Hematopoietic multipotent progenitor cell treated with erythropoietin and hydrocortisone succinate and interleukin-3 and kit ligand, for 15 days (in vitro differentiated cells): ENCODE measurements at regions not wholly inside any gene's neighbourhood (a gene's known extent, or its start where the extent isn't known, plus 50 kb on each side); places are given as distances from the start of the nearest gene placed in this dataset.

Source experiments
- DNase-seq: peaks from one replicate; pipeline ENCODE4 v3.0.0-alpha.2; 2015; ENCODE audit warnings: low spot score

DNA sequence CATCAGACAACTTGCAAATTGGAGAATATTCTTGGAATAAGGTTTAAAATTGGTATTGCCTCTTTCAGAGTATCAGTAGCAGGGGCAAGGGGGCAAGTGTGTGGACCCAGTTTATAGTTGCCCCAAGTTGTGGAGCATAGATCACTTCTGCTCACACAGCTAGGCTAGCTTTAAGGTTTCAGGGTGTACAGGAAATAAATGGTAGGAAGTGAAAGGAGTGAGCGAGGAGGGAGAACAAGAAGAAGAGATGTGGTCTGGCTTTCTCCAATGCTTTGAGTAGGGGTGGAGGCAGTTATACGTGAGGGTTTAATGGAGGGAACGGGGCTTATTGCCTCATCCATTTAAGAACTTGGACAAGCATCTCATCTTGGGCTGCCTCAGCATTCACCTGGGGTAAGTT is 290.0 kb upstream of the CFAP20DC start:
- no peak for DNase-seq

DNA sequence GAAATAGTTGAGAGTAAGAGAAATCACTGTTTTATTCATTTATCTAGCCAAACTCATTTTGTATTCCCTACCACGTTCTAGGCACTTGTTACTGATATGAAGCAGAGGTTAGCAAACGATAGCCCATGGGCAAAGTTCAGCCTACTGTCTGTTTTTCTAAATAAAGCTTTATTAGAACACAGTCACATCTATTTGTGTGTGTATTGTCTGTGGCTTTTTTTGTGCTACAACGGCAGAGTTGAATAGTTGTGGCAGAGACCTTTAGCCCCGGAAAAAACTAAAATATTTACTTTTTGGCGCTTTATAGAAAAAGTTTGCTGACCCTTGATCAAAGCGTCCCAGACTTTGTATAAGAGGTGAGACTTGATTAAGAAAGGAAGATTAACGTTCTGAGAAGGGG is 289.1 kb upstream of the CFAP20DC start:
- no peak for DNase-seq

DNA sequence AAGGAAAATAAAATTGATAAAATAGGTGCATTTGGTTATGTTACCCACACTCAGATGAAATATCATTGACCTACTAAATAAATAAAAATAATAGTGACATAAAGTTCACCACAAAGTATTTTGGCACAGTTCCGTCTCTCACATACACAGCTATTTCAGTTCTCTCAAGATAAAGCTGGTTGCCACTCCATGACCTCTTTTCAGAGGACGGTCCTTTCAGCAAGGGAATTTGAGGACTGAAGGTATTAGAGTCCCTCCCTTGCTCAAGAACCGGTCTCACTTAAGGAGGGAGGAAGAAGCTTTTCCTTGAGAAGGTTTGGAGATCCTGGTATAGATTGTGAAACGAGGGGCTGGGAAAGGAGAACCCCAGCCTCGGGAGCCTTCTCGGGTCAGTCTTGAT is 285.5 kb upstream of the CFAP20DC start:
- no peak for DNase-seq

DNA sequence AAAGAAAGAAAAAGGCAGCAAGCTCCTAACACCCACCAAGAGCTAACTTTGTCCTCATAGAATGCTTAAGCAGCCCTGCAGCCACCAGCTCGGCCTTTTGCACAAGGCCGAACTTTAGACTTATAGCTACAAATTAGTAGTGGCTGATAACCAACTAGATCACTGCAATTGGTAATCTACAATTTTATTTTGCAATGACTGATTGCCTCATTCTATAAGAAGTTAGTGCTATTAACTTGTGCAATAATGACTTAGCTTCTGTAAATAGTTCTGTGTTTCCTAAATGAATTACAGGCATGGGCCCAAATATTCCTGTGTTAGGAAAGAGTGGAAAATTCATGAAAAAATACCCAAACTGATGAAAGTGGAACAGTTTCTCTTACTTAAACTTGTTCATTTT is 284.8 kb upstream of the CFAP20DC start:
- DNase-seq: no peak

DNA sequence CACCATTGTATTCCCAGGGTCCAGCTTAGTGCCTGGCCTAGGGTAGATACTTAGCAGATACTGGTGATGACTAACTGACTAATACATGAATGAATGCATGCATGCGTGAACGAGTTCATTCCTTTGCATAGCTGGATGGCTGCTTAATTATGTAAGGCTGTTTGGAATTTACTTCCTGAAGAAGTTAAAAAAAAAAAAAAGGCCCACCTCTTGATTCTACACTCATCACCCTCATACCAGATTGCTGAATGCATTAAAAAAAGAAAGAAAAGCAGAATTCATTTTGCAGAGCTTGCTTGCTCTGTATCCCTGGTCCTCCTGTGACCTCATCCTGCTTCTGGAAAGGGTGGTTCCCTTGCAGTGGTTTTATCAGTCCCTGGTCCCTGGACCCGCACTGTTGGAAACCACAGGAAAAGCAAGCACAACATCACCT is 277.6 kb upstream of the CFAP20DC start:
- no peak for DNase-seq

DNA sequence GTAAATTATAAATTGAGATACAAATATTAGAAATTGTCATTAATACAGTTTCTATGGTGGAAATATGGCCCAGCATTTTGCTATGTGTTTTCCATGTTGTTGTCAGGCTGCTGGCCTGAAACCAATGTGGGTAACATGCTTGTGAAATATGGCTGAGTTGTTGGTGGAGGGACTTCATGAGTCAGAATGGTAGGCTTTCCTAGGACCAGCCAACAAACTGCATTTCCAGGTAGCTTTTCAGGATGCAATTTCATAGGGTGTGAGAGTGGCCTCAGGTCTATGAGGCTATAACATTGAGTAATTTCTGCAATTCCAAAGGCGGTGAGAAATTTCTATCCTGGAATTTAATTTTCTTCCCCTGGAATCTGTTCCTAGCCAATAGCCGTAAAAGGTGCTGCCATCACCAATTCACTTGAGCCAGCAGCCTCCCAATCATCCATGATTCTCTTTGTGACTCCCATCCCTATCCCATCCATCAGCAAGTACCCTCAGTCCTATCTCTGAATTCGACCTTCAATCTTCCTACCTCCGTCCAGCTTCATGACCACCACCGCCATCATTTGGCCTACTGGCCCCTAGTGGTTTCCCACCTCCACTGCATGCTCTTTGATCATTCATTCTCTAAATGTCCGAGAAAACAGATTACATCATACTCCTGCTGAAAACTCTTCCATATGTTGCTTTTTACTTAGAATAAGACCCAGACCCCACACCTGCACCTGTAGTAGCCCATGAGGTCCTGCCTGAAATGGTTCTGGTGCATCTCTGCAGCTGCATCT is 276.6 kb upstream of the CFAP20DC start:
- DNase-seq: no peak

DNA sequence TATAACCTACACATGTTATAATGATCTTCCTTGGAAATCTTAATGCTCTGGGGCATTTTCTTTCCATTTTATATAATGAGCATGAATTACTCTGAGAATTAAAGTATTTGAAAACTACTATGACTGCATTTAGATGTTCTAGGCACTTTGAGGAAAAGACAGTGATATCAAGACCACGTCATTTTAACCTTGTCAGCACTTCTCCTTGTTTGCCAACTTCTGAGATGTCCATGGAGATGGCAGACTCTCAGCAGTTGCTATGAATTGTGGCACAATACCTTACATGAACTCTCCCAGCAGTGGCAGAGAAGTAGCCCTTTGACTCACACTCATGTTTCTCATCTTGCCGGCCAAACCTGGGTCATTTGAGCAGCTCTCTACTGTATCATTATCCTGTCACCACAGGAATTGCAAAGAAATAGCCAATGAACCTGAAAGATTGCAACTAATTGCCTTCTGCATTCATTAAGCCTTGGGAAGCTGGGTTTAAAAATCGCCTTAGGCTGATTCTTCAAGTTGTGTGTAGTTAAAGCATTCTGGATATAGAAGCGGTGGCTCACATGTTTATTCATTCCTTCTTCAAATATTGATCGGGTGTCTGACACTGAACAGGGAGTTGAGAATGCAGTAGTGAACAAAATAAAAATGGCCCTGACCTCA is 272.2 kb upstream of the CFAP20DC start:
- no peak for DNase-seq

DNA sequence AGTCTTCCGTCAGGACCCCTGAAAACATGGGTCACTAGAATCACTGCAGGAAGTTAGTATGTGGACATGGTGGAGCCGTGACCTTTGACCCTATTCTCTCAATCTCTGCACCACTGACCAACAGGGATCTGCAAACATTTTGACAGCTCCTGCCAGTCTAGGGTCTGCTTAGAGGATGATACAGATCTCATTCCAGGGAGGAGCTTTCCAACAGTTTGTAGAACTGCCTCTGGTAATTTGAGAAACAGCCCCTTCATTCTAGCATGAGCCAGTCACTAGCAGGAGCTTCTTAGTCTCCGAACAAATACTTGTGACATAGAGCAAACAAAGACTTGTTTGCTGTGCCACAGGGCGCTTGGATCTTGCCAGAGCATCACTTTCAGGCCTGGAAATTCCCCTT is 270.3 kb upstream of the CFAP20DC start:
- no peak for DNase-seq

DNA sequence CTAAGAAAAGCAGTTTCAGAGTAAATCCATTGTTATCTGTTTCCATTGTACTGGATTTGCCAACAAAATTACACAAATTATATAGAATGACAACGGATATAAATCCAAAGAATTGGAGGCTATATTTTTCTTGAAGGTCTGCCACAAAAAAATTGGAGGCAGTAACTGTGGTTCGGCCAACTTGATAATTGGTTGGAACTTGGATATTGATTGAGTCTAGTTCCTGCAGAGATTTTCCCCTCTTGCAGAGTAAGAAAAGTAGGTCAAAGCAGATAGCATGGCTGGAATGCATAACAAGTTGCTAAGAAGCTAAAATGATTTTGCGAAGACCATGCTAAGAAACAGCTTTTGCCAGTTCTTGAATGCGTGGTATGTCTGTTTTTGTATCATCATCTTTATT is 269.6 kb upstream of the CFAP20DC start:
- no peak for DNase-seq

DNA sequence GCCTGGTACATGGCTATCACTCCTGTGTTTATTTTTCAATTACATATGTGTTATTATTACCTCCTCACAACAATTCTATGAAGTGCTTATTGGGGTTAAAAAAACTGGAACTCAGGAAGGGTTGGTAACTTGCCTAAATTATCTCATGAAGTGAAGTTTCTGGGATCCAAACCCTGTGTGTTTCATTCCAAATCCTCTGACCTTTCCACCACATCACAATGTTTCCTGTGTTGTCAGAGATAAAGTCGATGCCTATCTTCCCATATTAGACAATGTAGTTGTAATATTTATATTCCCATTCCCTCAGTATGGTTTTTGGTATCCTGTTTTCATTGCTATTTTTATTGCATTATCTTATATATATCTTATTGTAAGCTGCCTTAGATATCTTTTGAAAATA is 269.1 kb upstream of the CFAP20DC start:
- no peak for DNase-seq

DNA sequence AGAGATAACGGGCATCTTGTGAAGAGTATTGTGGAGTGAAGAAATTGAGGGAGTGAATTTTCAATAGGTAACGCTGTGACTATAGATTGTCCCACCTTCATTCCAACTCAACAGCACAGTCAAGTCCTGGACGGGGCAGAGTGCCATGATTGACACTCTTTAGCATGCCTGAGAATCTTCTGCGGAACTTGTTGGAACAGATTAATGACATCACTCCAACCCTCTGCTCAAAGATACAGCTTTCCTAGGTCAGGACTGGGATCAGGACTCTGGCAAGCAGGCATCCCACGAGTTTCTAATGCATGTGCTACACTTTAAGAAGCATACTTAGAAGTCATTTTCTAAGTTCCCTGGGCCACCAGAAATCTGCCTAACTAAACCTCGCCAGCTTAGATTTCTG is 267.6 kb upstream of the CFAP20DC start:
- no peak for DNase-seq

DNA sequence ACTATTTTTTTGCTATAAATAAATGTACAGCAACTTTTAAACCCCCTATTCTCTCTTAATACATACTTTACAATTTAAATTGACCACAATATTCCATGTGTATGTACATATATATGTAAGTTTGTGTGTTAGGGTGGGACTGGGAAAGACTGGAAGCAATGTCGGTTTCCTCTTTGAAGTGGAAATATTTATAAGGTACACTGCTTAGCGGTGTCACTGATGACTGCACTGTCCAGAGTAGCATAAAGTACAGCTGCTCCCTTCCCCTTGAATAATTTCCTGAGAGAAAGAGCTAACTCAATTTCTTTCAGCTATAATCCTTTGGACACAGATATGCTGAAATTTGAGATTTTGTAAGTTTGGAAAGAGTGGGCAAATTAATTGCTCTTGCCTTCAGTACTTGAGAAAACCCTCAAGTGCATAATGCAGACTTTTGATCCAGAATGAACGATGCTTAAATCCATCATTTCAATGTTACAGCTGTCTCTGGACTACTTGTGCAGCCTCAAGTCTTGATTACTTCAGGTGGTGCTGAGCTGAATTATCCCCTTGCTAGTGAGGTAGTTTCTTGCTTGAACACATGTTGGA is 267.0 kb upstream of the CFAP20DC start:
- no peak for DNase-seq

DNA sequence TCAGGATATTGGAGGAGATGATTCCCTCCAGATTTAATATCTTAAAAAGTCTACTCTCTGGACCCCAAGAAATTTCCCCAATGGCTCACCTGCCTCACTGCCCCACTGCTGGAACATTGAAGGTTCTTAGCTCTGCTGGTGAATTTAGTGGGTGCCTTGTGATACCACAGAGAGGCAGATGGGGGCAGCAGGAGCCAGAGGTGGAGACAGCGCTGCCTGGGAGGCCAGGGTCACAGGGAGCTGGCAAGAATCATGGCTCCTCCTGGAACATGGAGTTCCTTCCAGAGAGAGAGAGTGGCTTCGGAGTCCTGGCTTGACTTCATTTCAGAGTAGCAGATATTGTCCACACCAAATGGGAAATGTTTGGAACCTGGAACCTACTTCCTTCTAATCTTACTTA is 263.5 kb upstream of the CFAP20DC start:
- DNase-seq: no peak

DNA sequence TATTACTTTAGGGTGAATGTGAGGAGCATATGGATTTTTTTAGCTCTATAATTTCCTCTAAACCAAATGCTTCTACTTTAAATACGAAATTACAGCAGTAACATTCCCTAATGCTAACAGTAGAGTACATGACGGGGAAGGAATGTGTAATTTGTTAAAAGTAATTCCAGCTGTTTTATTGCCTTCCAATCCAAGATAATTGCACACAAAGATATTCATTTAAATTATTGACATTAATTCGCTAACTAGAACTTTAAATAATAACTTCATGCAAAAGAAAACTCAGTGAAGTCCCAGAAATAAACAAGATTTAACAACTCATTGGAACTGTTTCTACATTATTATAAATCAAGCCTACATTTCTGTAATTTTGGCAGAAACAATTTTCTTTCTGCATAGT is 261.4 kb upstream of the CFAP20DC start:
- DNase-seq: no peak

DNA sequence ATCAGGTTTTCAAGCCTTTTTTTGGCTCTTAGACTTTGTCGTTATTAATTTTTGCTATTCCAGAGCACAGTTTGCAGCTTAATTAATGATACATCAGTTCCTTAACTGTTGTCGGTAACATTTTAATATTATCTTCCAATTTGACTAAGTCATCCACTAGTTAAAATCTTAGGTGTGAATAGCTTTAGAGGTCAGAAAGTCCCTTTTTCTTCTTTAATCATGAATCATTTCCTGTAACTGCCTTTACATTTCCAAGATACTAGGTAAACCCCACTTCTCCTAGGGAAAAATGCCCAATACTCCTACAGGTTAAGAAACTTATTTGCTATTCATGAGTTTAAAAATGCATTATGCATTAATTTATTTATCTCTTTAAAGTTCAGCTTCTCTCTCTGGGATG is 260.9 kb upstream of the CFAP20DC start:
- DNase-seq: no peak

DNA sequence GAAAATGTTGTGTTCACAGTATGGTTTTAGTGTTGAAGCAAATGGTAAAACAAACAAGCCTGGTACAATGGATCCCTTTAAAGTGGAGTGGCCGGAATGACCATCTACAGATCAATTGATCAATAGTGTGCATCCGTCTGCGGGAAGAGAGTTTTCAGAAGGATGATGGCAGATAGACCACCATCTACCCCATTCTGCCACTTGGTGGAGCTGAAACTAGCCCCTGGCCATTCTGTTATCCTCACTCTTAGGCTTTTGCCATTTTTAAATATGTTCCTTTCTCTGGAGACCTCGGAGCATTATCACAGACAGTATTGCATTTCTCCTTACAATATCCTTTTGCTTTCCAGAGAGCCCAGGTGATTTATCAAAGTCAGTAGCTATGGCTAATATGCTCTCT is 258.9 kb upstream of the CFAP20DC start:
- DNase-seq: no peak

DNA sequence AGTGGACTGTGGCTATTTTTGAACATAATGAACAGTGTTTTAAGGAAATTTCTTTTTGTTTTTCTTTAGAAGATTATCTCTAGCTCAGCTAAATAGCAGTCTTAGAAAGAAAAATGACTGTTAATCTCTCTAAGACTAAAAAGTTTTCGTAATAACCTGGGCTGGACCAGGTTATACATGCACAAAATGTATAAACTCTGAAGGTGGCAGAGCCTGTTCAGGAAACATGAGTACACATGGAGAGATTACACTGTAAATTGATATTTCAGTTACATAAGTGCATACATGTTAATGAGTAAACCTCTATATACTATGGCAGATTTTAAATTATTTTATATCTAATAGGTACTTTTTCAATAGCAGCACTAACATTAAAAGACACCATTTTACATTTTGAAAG is 258.2 kb upstream of the CFAP20DC start:
- DNase-seq: no peak

DNA sequence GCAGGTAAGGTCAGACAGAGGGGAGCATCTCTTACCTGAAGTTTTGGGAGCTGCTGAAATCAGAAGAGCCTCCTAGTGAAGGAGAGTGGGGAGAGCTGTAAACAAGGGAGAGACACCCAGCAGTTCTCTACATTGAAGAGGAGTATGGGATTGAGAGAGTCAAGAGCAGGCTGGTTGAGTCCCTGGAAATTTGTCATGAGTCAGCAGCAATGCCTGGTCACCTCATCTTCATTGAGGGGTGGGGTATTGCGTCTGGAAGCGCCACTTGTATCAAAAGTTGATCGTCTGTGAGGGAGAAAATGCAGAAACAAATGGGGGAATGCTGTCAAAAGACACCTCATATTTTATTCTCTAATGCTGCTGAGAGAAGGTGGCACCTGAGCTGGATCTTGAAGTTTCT is 256.6 kb upstream of the CFAP20DC start:
- DNase-seq: no peak

DNA sequence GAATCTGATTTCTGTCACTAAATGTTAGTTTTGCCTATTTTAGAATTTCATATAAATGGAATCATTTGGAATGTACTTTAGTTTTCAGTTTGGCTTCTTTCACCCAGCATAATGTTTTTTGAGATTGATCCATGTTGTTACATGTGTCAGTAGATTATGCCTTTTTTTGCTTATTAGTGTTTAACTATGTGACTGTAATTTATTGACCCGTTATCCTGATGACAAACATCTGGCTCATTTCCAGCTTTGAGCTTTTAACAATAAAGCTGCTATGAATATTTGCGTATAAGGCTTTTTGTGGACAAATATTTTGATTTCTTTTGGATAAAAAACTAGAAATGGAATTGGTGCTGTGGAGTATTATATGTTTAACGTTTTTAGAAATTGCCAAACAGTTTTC is 254.5 kb upstream of the CFAP20DC start:
- no peak for DNase-seq

DNA sequence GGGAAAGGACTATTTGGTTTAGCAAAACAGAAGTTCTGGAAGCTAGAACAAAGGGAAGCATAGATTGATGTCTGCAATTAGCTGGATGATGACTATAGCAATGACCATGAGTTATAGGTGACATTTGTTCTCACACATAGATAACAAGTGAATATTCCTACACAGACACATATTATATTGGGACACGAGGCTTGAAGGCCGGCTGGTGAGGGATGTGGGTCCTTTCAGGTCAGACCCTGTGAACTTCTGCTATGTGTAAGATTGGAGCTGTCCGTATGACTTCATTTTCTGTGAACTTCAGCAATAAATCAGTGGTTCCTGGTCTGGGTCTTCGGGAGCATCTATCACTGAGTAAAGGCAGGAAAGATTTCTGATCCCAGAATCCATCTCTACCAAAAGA is 253.6 kb upstream of the CFAP20DC start:
- no peak for DNase-seq

DNA sequence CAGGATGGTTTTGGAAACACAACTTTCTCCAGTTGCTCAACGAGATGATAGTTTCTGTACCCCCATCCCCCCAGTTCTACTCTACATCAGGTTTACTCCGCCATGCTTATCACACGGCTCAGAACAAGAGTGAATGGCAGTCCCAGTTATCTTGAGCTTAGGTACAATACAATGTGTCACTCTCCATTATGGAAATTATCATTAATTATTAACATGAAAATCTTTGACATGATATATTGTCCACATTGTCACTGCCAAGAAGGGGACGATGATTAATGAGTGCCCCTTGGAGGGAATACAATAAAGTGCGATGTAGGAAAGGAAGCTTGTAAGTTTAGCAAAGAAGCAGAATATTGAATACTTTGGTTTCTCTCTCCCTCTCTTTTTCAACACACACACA is 252.6 kb upstream of the CFAP20DC start:
- no peak for DNase-seq

DNA sequence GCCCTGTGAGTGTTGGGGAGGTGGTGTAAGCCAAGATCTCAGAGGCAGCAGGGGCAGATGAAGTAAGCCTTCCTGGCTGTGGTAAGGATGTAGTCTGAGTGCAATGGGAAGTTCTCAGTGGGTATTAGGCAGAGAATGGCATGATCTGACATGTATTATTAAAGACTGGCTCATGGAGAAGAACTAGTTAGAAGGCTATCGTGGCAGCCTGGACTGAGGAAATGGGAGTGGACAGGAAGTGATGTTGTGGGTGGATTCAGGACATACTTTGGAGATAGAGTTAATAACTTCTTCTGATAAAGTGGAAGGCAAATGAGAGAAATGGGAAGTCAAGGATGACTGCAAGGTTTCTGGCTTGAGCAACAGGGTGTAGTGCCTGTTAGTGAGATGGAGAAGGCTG is 250.9 kb upstream of the CFAP20DC start:
- no peak for DNase-seq

DNA sequence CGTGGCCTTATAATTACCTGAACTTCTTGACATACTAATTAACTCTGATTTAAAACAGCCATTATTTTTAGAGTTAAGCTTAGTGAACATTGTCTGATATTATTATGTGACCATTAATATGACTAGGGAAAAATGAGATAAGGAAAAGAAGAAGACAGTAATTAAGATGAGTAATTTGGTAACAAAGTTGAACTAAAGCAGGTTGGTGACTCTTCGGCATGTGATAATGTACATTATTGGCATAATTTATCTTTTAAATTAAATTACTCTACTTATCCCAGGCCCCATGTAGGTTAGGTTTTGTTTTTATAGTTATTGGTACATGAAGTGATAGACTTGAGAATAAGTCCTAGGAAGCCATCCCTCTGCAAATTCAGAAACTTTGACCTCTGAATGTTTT is 249.7 kb upstream of the CFAP20DC start:
- DNase-seq: no peak

DNA sequence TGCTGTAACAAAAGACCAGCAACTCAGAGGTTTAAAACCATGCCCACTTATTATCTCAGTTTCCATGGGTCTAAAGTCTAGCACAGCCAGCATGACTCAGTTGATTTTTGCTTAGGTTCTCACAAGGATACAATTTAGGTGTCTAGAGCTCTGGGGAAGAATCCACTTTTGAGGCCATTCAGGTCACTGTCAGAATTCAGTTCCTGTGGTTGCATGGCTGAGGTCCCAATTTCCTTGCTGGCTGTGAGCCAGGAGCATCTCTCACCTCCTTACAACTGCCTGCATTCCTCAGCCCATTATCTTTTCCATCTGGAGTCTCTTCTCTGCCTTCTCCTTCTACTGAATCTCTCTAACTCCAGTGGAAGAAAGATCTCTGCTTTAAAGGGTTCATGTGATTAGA is 240.5 kb upstream of the CFAP20DC start:
- no peak for DNase-seq
